SK-N-SH (cell line): ENCODE measurements at regions not wholly inside any gene's neighbourhood (a gene's known extent, or its start where the extent isn't known, plus 50 kb on each side); places are given as distances from the start of the nearest gene placed in this dataset.

ENCODE experiments used
- CTCF ChIA-PET: fragments of 300-600, 350-600 bp; formaldehyde crosslinking; extraction: SDS; loops from one replicate; lab custom pipeline; 2021; lab: Yijun Ruan, JAX
- POLR2A ChIA-PET: fragments of 350-600 bp; sonication (Branson Sonifier 250); formaldehyde crosslinking; extraction: SDS; loops from one replicate; lab custom pipeline; 2020; ENCODE audit warnings: antibody characterized with exemption, inconsistent platforms; lab: Yijun Ruan, JAX
- DNase-seq: peaks from one replicate; pipeline ENCODE4 v3.0.0; 2012
- H2AFZ ChIP-seq: fragments of 200-600 bp; sonication (generic); 2 replicates; pipeline ENCODE4 v1.8.1; 2016; ENCODE audit warnings: antibody characterized with exemption, mild to moderate bottlenecking, low read depth
- H3F3A ChIP-seq: fragments of 200-600 bp; sonication (generic); replicated peaks from 2 replicates; pipeline ENCODE3; 2016; ENCODE audit warnings: antibody characterized with exemption, mild to moderate bottlenecking; ENCODE audit not compliant: insufficient read depth
- H3K27ac ChIP-seq, 2 experiments: fragments of 200-500 bp in 1 of 2; fragments of 200-600 bp in 1 of 2; sonication (Bioruptor generic) in 1 of 2; sonication (generic), shearing (Covaris generic) in 1 of 2; 2 replicates each; pipeline versions ENCODE4 v1.5.1 to v1.6.1; 2014 to 2016; ENCODE audit warnings: low read depth in 2 of 2, inconsistent platforms in 1 of 2, low read length in 1 of 2, mild to moderate bottlenecking in 1 of 2, mixed read lengths in 1 of 2
- H3K27me3 ChIP-seq: fragments of 200-600 bp; sonication (generic), shearing (Covaris generic); 2 replicates; pipeline ENCODE4 v1.6.1; 2016; ENCODE audit warnings: mixed run types; ENCODE audit not compliant: insufficient read depth
- H3K36me3 ChIP-seq, 2 experiments: fragments of 200-500 bp in 1 of 2; fragments of 200-600 bp in 1 of 2; sonication (Bioruptor generic) in 1 of 2; sonication (generic) in 1 of 2; replicated peaks in 1 of 2; 2 replicates each; pipeline versions ENCODE3 to v1.5.1; 2014 to 2016; ENCODE audit warnings: low read length in 1 of 2, mild to moderate bottlenecking in 1 of 2; ENCODE audit not compliant: insufficient read depth in 2 of 2, control insufficient read depth in 1 of 2
- H3K4me1 ChIP-seq, 2 experiments: fragments of 200-500 bp in 1 of 2; fragments of 200-600 bp in 1 of 2; sonication (Bioruptor generic) in 1 of 2; sonication (generic), shearing (Covaris generic) in 1 of 2; 2 replicates each; pipeline versions ENCODE4 v1.5.1 to v1.6.1; 2014 to 2016; ENCODE audit warnings: low read depth in 1 of 2, low read length in 1 of 2, mixed run types in 1 of 2; ENCODE audit not compliant: insufficient read depth in 2 of 2, control insufficient read depth in 1 of 2
- H3K4me2 ChIP-seq: fragments of 200-600 bp; sonication (generic), shearing (Covaris generic); 2 replicates; pipeline ENCODE4 v1.6.1; 2017; ENCODE audit warnings: mixed run types
- H3K4me3 ChIP-seq, 2 experiments: fragments of 200-500 bp in 1 of 2; fragments of 200-600 bp in 1 of 2; sonication (Bioruptor generic) in 1 of 2; sonication (generic), shearing (Covaris generic) in 1 of 2; 2 replicates each; pipeline versions ENCODE4 v1.5.1 to v1.8.1; 2014 to 2016; ENCODE audit warnings: low read depth in 2 of 2, inconsistent platforms in 1 of 2, low read length in 1 of 2, mild to moderate bottlenecking in 1 of 2, mixed read lengths in 1 of 2, moderate library complexity in 1 of 2
- H3K79me2 ChIP-seq: fragments of 200-600 bp; sonication (generic); 2 replicates; pipeline ENCODE4 v1.8.1; 2017; ENCODE audit warnings: mild to moderate bottlenecking; ENCODE audit not compliant: insufficient read depth
- H3K9ac ChIP-seq: fragments of 200-600 bp; sonication (generic); 2 replicates; pipeline ENCODE4 v1.6.1; 2017; ENCODE audit warnings: mixed run types
- H3K9me2 ChIP-seq: fragments of 200-600 bp; sonication (generic); 2 replicates; pipeline ENCODE4 v1.6.1; 2017; ENCODE audit warnings: mixed run types
- H3K9me3 ChIP-seq: fragments of 200-600 bp; sonication (generic); 2 replicates; pipeline ENCODE4 v1.6.1; 2017; ENCODE audit warnings: mixed run types, mild to moderate bottlenecking, moderate library complexity
- H4K20me1 ChIP-seq: fragments of 200-600 bp; sonication (generic); 2 replicates; pipeline ENCODE4 v1.6.1; 2017; ENCODE audit warnings: mild to moderate bottlenecking, mixed run types; ENCODE audit not compliant: insufficient read depth
- CHD2 ChIP-seq: fragments of 150-350 bp; IDR thresholded peaks from 2 replicates; pipeline ENCODE4 v1.6.1; 2018; ENCODE audit warnings: low read length; ENCODE audit not compliant: partially characterized antibody
- CTCF ChIP-seq: fragments of 200-600 bp; sonication (generic); IDR thresholded peaks from 2 replicates; pipeline ENCODE4 v1.6.1; 2017; ENCODE audit warnings: antibody characterized with exemption, mild to moderate bottlenecking, moderate library complexity
- ELF1 ChIP-seq: IDR thresholded peaks from 2 replicates; pipeline ENCODE4 v1.4.0; 2012
- EP300 ChIP-seq, 2 experiments: IDR thresholded peaks; 2 replicates each; pipeline versions ENCODE4 v1.4.0 to v1.6.1; 2012; ENCODE audit warnings: borderline replicate concordance in 1 of 2, low read depth in 1 of 2, low read length in 1 of 2
- EZH2phosphoT487 ChIP-seq: fragments of 200-600 bp; sonication (generic); IDR thresholded peaks from 2 replicates; pipeline ENCODE4 v1.6.1; 2017; ENCODE audit warnings: low read depth, mixed run types, mild to moderate bottlenecking, antibody characterized with exemption, moderate library complexity, borderline replicate concordance
- GABPA ChIP-seq: IDR thresholded peaks from 2 replicates; pipeline ENCODE4 v1.4.0; 2012; ENCODE audit warnings: low read depth, mild to moderate bottlenecking
- JUND ChIP-seq: IDR thresholded peaks from 2 replicates; pipeline ENCODE4 v1.4.0; 2012
- MEF2A ChIP-seq: IDR thresholded peaks from 2 replicates; pipeline ENCODE4 v1.4.0; 2012; ENCODE audit warnings: low read depth, borderline replicate concordance
- POLR2AphosphoS5 ChIP-seq: IDR thresholded peaks from 2 replicates; pipeline ENCODE4 v1.6.1; 2012; ENCODE audit warnings: low read depth, low read length
- RAD21 ChIP-seq: IDR thresholded peaks from 2 replicates; pipeline ENCODE4 v1.6.1; 2012; ENCODE audit warnings: mild to moderate bottlenecking, low read length
- REST ChIP-seq: IDR thresholded peaks from 2 replicates; pipeline ENCODE4 v1.6.1; 2012; ENCODE audit warnings: mild to moderate bottlenecking, low read depth, low read length, moderate library complexity
- RFX5 ChIP-seq: IDR thresholded peaks from 2 replicates; pipeline ENCODE4 v1.6.1; 2012; ENCODE audit warnings: mild to moderate bottlenecking, improper control_type of control experiment, low read length
- SIN3A ChIP-seq: IDR thresholded peaks from 2 replicates; pipeline ENCODE4 v1.6.1; 2012; ENCODE audit warnings: low read depth, mild to moderate bottlenecking, low read length, moderate library complexity, borderline replicate concordance
- TAF1 ChIP-seq: IDR thresholded peaks from 2 replicates; pipeline ENCODE4 v1.6.1; 2012; ENCODE audit warnings: low read depth, mild to moderate bottlenecking, low read length, moderate library complexity, borderline replicate concordance
- USF1 ChIP-seq: IDR thresholded peaks from 2 replicates; pipeline ENCODE4 v1.4.0; 2012; ENCODE audit warnings: low read depth, borderline replicate concordance
- WGBS: methylation state at CpG from one replicate; pipeline ENCODE4 v1.1.6; 2017; ENCODE audit warnings: low lambda C conversion rate; 5-methylcytosine and 5-hydroxymethylcytosine counted together

GRCh38 chr6:4607793-4608192, 168.4 kb upstream of the CDYL start:
- Histone ChIP-seq H3K4me2 (peak overlapping the region; percentile 59; the same call in 1 of the 2 replicates), H3K9ac (no peak overlapping the region), H3F3A (peaks cover 3% of the 10 kb centered on the region), H2AFZ (no peak overlapping the region), H3K9me2 (no peaks in the 10 kb centered on the region), H3K79me2 (no peaks in the 10 kb centered on the region; the same call in 1 of the 2 replicates), H3K4me3 (no peak overlapping the region), H3K27ac (no peak overlapping the region), H3K4me1 (peaks cover 2 to 6% of the 10 kb centered on the region in 2 experiments; a peak in 2 of 4 replicates), H3K27me3 (no peaks in the 10 kb centered on the region), H3K36me3 (no peaks in the 10 kb centered on the region), H3K9me3 (no peaks in the 10 kb centered on the region), H4K20me1 (no peaks in the 10 kb centered on the region)
- CTCF ChIA-PET: no interaction called here
- TF ChIP-seq REST (no peak), TAF1 (no peak), JUND (no peak), EZH2phosphoT487 (no peak), POLR2AphosphoS5 (no peak), MEF2A (no peak), RFX5 (no peak), EP300 (IDR thresholded peaks at IDR 0.05; ENCODE audit: borderline replicate concordance in 1 of 2, low read depth in 1 of 2, low read length in 1 of 2) (no peak), CHD2 (no peak), SIN3A (no peak), RAD21 (no peak), ELF1 (no peak), USF1 (no peak), CTCF (no peak), GABPA (no peak)
- no peak for DNase-seq
- 81% methylated on average over 6 of the region's 6 CpGs for whole genome bisulfite sequencing
- POLR2A ChIA-PET: no interaction called here
